Activated T-cell treated with anti-CD3 and anti-CD28 coated beads for 24 hours (primary cell): ENCODE measurements at regions not wholly inside any gene's neighbourhood (a gene's known extent, or its start where the extent isn't known, plus 50 kb on each side); places are given as distances from the start of the nearest gene placed in this dataset.
"Not testable (repeated sequence)": the region's sequence is repeated elsewhere in the genome, so short reads cannot be mapped to it uniquely, and the experiment has no call there.

ENCODE experiments used
- DNase-seq: peaks from one replicate; pipeline ENCODE4 v3.0.0-alpha.2; 2020; ENCODE audit warnings: low read depth

- no peak for DNase-seq
Measured at GRCh38 chr2:43013821-43014345, 212.5 kb downstream of the ZFP36L2 start.

- no peak for DNase-seq
Measured at GRCh38 chr2:43012966-43013365, 213.4 kb downstream of the ZFP36L2 start.

GRCh38 chr2:43011158-43011491 is 215.3 kb downstream of the ZFP36L2 start:
- DNase-seq = no peak

- DNase-seq = no peak
Measured at GRCh38 chr2:43010438-43011157, 215.8 kb downstream of the ZFP36L2 start.

- no peak for DNase-seq
Measured at GRCh38 chr2:43009448-43009847, 217.0 kb downstream of the ZFP36L2 start.

GRCh38 chr2:43008388-43008787 is 216.0 kb upstream of the HAAO start:
- DNase-seq = no peak

- DNase-seq = no peak
Measured at GRCh38 chr2:43007901-43008300, 215.5 kb upstream of the HAAO start.

GRCh38 chr2:43006834-43007543 is 214.6 kb upstream of the HAAO start:
- no peak for DNase-seq

GRCh38 chr2:43005975-43006833 is 213.8 kb upstream of the HAAO start:
- DNase-seq = no peak

- DNase-seq = no peak
Measured at GRCh38 chr2:43005245-43005974, 213.0 kb upstream of the HAAO start.

GRCh38 chr2:43004879-43005244 is 212.5 kb upstream of the HAAO start:
- DNase-seq = no peak

GRCh38 chr2:43004126-43004865 is 211.9 kb upstream of the HAAO start:
- not testable (repeated sequence) for DNase-seq

- DNase-seq = no peak
Measured at GRCh38 chr2:43003702-43004101, 211.3 kb upstream of the HAAO start.

GRCh38 chr2:43001787-43002468 is 209.5 kb upstream of the HAAO start:
- no peak for DNase-seq

GRCh38 chr2:43001055-43001378 is 208.6 kb upstream of the HAAO start:
- DNase-seq = no peak

- no peak for DNase-seq
Measured at GRCh38 chr2:43000242-43001054, 208.1 kb upstream of the HAAO start.

- no peak for DNase-seq
Measured at GRCh38 chr2:42999856-43000241, 207.5 kb upstream of the HAAO start.

- no peak for DNase-seq
Measured at GRCh38 chr2:42999391-42999841, 207.0 kb upstream of the HAAO start.

- no peak for DNase-seq
Measured at GRCh38 chr2:42998721-42999120, 206.3 kb upstream of the HAAO start.

- no peak for DNase-seq
Measured at GRCh38 chr2:42996528-42996927, 204.1 kb upstream of the HAAO start.
